Activated gamma-delta T cell treated with anti-CD3 and anti-CD28 coated beads, Interleukin-2, amount 50 U/mL, for 16 hours (primary cell): ENCODE measurements at regions not wholly inside any gene's neighbourhood (a gene's known extent, or its start where the extent isn't known, plus 50 kb on each side); places are given as distances from the start of the nearest gene placed in this dataset.

Experiments
- DNase-seq: peaks from one replicate; pipeline ENCODE4 v3.0.0-alpha.2; 2020; ENCODE audit warnings: low read depth

DNA sequence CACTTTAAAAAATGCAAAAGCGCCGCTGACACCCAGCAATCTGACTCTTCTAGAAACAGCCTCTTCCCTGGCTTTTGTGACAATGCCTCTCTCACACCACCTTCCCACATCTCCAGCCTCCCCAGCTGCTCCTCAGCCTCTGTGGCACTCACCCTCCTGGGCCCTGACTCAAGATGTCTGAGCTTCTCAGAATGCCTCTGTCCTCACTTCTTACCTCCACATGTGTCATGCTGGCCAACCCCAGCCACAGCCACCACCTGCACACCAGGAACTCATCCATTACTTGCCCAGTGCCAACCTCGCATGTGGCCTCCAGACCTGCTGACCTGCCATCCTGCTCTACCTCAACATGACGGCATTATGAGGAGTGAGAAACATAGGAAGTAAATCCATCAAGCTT, 249.8 kb upstream of the RAB6C start:
- no peak for DNase-seq

DNA sequence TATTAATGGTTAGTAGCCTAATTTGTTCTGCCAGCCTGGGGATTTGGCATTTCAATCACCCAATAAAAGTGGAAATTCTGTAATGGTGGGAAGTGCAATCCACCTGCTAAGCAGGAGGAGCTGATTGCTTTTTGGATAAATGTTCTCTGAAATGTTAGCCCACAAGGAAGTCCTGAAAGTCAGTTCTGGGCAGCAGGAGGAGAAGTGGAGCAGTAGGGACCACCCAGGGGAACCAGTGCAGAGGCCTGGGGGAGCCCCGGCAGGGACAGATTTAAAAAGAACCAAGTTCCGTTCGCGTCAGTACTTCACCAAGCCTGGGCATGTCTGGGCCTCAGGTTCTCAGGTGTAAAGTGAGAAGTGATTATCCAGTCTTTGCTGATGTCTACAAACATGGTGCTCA, 248.5 kb upstream of the RAB6C start:
- DNase-seq, result no peak

DNA sequence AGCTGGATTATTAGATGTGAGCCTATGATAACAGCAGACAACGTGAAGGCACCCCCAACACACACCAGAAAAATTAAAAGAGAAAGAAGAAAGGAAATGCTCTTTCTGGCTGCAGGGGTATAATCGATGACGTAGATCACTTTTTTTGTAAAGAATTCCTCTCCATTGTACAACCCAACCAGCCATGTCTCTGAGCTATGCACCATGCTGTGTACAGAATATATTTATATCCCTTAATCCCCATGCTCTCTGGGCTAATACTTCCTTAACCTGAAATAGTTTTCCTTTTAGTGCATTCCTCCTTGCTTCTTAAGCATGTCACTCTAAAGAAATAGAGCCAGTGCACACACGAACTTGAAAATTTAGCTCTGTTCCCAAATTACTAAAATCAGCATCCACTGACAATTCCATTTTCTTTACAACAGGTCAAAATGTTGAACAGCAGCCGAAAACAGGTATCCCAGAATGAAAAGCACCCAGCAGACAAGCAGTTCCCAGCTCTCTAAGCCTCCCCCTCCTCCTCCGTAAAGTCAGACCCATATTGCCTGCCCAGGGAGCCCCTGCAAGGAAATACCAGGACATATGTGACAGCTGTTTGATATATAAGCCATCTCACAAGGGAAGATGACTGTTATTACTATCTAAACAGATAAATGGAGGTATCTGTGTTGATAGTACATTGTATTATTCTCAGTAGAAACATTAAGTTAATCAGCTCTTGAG, 247.4 kb upstream of the RAB6C start:
- DNase-seq, result no peak

DNA sequence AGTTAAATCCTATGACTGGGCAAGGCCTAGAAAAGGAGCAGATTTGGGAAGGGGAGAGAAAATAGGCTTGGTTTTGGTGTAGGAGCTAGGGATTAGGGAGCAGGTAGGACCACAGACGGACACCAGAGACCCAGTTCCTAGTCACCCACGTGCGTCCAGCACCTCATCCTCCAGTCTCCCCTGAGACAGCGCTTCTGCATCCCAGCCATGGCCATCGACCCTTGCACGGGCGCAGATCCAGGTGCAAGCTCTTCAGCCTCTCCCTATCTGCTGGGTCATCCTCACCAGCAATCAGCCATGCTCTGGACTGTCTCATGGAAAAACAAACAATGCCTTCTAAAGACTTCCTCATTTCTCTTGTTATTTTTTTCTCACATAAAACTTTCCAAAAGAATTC, 246.8 kb upstream of the RAB6C start:
- no peak for DNase-seq

DNA sequence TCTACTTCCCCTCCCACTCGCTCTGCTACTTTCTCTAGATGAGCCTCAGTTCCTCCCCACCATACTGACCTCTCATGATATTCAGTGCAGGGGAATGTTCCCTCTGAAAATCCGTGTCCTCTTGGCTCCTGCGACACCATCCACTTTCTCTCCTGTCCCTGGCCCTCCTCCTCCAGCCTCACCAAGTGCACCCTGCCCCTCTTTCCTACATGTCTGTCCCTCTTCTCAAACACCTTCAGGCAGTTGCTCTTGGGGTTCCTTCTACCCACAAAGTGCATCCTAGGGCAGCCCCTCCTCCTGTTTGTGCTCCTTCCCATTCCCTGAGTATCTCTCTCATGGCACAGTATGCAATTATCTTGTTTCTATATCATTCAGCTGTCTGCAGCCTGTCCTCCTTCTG, 246.4 kb upstream of the RAB6C start:
- no peak for DNase-seq

DNA sequence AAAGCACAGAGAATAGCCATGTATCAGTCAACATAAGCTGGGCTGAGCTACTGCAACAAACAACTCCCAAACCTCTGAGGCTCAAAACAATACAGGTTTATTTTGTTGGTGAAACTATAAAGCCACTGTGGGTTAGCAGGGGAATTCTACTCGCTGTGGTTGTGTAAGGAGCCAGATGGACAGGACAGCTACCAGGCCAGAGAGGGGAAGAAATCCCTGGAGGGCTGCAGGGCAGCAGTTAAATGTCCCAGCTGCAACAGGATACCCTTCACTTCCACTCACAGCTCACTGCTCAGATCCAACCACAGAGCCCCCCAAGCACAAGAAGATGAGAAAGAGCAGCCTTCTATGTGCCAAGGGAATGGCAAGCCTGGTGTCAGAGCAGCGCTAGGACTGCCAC, 245.9 kb upstream of the RAB6C start:
- no peak for DNase-seq

DNA sequence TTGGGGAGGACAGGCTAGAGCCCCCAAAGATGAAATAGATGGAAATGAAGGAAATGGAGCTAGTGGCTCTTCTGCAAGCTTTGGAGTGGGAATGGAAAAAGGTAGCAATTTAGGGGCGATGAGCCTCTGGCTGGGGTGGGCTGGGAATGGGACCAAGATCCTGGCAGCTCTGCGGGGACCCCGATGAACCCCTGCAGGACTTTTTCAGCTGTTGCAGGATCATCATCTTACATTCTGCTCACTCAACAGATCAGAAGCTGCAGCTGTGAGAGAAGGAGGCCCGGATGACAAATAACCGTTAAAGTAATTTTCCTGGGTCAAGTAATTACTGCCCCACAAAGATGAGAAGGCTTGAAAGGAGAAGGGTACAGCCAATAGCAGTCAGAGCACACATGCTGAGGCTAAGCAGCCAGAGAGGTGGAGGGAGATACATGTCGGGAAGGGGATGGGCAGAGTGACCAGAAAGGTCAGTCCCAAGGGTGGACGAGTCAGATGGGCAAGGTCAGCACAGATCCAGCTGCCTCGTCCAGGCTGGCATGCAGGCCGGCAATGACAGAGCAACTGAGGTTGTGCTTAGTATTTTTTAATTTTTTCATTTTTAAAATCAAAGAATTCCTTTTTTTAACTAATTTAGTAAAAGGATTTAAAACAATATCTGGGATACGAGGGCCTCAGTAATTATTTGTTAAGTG, 245.0 kb upstream of the RAB6C start:
- no peak for DNase-seq

DNA sequence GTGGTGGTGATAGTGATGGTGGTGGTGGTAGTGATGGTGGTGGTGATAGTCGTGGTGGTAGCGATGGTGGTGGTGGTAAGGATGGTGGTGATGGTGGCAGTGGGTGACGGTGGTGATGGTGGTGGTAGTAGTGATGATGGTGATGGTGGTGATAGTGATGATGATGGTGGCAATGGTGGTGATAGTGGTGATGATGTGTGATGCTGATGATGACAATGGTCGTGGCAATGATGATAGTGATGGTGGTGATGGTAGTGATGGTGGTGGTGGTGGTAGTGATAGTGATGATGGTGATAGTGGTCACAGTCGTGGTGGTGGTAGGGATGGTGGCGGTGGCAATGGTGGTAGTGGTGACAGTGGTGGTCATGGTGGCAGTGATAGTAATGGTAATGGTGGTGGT, 243.9 kb upstream of the RAB6C start:
- no peak for DNase-seq

DNA sequence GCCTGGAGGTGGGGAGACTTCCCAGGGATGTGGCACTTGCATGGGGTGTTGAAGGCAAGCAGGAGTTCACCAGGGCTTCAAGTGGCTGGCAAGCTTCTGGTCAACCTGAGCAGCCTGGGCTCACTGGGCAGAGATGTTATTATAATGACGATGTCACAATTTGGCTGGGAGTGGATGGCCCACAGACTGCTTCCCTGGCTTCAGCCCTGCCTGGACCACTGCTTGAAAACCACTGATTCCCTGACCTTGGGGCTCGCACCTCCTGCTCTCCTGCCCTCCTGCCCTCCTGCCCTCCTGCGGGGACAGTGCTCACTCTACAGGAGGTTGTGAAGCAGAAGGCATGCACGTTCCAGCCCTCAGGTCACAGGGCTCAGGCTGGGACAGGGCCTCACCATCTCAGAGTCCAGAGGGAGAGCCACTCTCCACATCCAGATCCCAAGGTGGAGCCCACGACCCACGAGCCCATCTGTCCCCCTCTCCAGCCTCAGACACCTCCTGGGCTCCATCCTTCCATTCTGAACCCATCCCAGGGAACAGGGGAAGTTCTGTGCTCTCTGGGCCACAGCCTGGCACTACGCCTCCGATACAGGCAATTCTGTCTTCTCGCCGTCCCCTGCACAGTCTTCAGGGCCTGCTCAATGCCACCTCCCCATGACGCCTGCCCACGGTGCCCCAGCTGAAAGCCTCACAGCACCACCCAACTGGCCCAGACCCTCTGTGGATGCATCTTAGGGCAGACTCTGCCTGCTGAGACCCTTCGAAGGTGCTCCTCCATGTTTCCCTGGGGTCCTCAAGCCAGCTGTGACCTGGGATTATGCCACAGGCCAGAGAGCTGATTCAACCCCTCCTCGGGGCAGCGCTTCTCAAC, 241.6 kb upstream of the RAB6C start:
- no peak for DNase-seq

DNA sequence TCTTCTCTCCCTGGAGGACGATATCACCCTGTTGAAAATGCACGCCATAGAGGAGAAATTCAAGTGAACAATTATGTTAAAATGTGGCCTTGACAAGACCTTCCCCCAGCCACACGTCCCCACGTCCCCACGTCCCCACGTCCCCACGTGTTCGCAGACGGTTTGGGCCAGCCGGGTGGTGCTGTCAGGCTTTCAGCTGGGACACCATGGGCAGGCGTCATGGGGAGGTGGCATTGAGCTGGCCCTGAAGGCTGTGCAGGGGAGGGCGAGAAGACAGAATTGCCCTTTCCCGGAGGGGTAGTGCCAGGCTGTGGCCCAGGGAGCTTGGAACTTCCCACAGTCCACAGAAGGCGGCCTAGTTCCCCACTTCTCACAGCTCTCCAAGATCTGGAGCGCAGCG, 240.7 kb upstream of the RAB6C start:
- DNase-seq, result no peak

DNA sequence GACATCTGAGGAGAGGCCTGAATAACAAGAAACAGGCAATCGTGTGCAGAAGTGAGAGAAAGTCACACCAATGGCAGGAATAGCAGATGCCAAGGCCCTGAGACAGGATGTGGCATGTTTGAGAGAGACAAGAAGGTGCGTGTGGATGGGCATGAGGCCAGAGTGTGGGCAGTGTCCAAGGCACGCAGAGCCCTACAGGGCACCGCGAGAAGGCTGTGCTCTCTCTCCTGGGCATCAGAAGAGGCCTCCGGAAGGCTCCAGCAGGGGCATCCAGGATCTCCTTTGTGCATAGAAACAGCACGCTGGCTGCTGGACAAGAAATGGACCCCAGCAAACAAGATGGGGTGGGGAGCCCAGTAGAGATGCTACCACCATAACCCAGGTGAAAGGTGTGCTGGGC, 239.0 kb upstream of the RAB6C start:
- no peak for DNase-seq

DNA sequence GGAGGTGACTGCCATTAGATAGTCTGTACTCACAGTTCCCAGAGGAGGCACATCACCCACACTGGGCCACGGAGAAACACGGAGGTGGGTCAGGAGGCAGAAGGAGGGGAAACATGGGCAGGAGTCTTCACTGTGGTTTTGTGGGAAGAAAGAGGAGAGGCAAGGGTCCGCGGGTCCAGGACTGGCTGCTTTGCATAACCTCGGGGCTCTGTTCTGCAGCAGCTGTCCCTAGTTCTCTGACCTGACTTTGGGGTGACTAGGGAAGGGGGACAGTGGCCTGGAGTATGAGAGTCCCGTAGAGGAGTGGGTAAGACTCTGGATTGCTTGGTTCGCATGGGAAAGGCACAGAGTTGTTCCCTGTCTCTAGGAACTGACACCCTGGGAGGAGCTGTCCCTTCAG, 238.3 kb upstream of the RAB6C start:
- no peak for DNase-seq

DNA sequence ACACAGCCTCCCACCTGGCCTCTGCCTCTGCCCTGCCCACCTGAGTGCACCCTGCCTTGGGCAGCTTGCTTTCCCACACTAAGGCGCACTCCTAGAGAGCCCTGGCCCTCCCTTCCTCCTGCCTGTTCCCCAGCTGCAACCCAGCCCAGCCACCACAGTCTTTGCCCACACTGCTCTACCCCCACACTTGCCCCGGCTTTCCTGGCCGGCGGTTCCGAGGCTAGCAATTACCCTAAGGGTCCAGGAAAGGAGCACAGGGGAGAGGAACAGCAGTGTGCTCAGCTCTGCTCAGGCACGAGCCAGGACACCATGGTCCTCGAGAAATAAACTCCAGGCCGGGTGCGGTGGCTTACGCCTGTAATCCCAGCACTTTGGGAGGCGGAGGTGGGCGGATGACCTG, 237.8 kb upstream of the RAB6C start:
- no peak for DNase-seq

DNA sequence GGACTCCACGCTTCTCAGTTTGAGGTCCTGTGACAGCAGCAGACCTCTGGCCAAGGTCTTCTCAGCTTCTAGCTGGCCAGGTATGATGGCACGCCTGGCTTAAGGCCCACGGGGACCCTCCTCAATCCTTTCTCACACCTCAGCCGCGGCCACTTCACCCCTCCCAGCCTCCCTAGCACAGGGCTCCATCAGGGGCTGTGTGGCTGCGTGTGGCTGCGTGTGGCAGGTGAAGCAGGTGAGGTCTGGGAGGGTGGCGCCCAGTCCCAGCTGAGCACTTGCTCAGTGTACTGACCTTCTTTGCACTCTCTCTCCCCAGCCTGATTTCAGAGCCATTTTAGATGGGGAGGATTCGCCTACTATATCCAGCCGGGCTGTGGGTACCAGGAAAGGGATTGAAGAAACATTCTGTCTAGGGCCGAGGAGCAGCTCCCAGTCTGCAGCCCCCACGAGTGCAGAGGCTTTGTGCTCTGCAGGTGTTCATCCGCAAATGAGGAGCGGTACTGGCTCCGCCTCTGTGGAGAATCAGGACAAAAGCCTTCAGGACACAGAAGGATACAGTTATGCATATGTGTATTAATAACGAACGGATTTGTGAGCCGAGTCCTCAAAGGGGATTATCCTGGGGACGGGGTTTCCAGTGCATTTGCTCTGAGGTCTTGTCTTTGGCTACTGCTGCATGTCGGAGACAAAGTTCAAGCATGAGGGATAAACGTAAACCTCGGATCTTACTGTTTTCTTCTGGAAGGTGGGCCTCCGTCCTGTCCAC, 236.9 kb upstream of the RAB6C start:
- no peak for DNase-seq

DNA sequence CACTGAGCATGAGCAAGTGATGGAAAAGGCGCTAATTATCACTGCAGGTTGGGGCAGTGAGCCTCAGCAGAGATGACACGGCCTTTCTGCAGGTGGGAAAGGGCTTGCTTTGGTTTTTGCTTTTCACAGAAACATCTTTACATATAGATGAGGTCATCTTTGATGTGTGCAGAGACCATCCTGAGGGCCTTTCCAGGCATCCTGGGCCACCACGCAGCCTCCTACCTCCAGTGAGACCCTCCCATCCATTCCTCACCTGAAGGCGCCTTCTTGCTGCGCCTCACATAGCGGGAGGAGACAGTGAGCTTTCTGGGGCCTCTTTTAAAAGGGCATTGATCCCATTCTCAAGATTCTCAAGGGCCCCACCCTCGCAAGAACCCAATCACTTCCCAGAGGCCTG, 235.3 kb upstream of the RAB6C start:
- no peak for DNase-seq

DNA sequence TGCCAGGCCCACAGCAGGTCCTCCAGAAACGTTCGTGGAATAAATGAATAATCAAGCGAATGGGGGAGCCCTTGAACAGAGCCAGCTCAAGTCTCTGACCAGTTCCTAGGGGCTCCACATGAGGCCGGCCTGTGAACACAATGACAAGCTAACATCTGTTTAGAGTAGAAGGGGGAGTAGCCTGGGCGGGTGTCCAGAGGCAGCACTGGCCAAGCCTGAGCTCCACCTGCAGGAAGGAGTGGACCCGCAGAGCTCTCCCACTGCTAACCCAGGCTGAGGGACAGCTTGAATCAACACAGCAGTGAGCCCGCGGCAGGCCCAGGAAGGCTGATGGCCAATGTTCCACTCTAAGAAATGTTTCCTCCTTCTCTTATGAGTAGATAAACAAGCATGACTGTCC, 234.8 kb upstream of the RAB6C start:
- no peak for DNase-seq

DNA sequence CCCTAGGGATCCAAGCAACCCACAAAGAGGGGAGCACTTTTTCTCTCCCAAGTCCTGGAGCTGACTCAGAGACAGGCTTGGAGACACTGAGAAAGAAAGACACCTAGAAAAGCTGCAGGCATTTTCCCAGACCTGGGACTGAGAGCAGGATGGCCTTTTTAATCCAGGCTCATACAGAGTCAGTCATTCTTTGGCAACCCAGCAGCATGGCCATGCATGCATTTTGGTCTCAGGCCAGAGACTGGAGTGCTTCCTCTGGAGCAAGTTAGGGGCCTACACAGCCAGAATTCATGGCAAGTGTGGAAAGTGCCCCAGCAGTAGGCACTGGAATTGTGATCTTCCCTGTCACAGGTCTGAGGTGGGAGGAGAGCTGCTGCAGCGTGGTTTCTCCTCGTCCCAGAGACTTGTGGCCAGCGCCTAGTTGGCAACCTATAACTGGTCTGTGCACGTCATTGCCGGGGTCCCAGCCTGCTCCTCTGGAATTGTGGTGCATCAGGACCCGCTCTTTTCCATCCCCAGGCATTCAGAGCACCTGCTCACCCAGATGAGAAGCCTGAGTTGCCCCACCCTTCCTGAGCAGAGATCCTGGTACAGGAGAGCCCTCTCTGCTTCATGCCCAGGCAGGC, 231.9 kb upstream of the RAB6C start:
- DNase-seq, result no peak

DNA sequence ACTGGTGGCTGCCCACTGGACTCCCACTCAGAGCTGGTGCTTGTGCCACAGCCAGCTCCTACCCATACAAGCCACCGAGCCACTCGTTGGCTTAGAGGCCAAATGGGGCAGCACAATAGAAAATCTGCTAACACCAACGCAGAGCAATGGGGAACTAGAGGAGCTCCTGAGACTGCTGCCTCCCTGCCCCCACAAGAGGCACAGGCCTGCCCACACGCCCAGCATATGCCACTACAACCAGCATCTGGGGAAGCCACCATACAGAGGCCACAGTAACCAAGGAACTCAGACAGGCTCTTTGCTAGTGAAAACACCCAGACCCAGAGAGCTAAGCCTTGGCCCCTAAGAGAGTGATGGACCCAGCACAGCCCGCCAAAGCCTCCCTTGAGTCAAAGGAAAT, 231.2 kb upstream of the RAB6C start:
- no peak for DNase-seq

DNA sequence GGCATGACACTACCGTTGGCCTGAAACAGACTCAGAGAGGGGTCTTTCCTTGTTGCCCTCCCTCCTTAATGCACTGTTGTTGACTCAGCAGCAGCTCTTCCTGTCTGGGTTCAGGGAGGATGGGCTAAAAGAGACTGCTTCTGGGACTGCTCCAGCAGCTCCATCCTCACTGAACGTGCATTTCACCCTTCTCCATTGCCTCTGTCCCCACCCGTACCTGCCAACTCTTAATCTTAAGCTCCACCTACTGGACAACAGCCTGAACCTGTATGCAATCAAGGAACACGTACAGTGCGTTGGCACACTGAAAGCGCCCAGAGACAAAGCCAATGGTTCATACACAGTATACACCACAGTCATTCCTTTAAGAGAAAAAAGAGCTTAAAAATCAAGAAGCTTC, 230.8 kb upstream of the RAB6C start:
- no peak for DNase-seq

DNA sequence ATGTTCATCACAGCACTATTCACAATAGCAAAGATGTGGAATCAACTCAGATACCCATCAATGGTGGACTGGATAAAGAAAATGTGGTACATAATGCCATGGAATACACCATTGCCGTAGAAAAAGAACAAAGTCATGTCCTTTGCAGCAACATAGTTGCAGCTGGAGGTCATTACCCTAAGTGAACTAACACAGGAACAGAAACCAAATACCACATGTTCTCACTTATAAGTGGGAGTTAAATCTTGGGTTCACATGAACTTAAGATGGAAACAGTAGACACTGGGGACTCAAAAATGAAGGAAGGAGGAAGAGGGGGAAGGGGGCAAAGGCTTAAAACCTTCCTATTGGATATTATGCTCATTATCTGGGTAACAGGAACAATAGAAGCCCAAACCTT, 228.1 kb upstream of the RAB6C start:
- DNase-seq, result no peak

DNA sequence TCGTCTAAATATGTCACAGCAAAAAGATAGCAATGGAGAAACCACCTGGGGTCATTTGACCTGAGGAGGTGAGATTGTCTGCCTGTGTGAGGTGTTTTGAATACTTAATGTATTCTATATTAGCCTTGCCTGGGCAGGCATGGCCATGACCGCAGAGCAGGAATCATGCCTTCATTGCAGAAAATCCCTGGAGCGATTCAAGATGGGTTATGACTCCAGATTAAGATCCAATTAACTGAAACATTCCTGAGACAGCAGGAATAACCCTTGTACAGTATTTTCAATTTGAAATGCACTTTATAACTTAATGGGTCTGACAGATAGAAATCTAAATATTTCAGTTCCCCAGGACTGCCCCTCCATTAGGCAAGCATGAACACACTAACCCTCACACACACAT, 227.3 kb upstream of the RAB6C start:
- no peak for DNase-seq

DNA sequence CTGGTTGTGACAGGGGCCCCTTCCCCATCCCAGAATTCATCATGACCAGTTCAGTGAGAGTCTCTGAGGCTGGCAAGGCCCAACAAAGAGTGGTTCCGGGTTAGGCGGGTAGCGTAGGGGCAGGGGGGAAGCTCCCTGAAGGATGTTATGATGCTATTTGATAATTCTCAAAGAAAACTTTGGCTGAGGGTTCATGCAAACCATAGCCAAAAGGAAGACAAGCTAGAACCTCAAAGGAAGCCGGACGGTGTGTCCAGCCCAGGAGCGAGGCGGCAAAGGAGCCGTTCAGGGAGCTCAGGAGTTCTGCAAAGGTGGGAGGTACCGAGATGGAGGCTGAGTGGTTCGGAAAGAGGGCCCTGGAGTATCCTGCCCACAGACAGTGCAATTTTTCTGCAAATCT, 226.8 kb upstream of the RAB6C start:
- no peak for DNase-seq
